Left renal pelvis (tissue), 4 donors: ENCODE measurements at regions not wholly inside any gene's neighbourhood (a gene's known extent, or its start where the extent isn't known, plus 50 kb on each side); places are given as distances from the start of the nearest gene placed in this dataset.

Experiments used
- DNase-seq, 4 donors: peaks; one replicate each; pipeline ENCODE4 v3.0.0-alpha.2; 2013; ENCODE audit warnings: low read depth in 4 of 4, low spot score in 3 of 4

- no peak for DNase-seq
Observed at GRCh38 chr7:119350334-119350733, 922.6 kb upstream of the KCND2 start.

- DNase-seq = no peak
Observed at GRCh38 chr7:119351320-119351719, 921.7 kb upstream of the KCND2 start.

DNA sequence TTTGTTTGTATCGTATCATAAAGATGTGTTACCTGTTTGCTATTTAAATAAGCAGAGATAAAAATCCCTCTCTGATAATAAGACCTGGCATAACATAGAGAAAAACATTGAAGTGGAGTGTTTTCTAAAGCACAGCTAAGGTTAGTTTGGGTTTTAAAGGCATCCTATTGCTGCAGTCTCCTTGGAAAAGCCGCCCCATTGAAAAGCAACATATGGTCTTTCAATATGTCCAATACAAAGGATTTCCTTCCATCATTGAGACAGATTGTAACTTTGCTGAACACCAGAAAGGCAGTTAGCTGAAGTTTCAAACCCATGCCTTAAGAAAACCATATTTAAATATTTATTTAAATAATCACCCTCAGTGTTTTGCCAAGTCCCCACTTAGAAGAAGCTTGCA is 898.5 kb upstream of the KCND2 start:
- DNase-seq = no peak

- DNase-seq = no peak
Observed at GRCh38 chr7:119377861-119378260, 895.1 kb upstream of the KCND2 start.

DNA sequence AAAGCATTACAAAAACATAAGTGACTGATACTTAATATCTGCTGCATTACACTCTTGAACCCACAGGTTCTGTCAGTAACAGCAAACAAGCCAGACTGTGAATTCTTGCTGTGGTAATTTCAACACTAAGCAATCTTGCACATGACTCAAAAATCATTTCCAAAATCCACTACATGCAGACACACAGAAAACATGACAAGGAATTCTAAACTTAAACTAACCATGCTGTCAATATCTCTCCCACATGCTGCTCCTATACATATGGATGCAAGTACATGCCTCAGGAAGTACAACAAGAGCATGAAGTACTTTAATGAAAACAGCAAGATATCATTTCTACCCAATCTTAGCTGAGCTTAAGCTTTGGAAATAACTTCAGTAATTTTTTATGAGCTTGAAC is 890.2 kb upstream of the KCND2 start:
- no peak for DNase-seq

- DNase-seq = no peak
Observed at GRCh38 chr7:119395024-119395423, 878.0 kb upstream of the KCND2 start.

DNA sequence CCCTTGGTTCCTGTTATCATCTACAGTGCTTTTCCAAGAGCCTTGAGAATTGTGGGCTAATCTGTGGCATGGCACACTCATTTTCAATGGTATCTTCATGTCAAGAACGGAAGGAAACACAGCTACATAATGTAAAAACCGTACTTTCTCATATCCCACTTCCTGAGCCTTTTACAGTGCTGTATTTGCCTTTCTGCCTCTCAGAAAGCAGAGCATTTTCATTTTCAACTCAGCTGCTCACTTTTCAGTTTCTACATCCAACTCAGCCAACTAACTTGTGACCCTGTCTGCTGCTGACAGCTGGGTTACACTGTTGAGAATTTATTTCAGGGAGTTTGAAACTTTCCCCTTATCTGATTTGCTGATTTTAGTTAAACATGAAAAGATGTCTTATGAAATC is 875.8 kb upstream of the KCND2 start:
- DNase-seq = no peak

- DNase-seq = no peak
Observed at GRCh38 chr7:119408596-119408995, 864.4 kb upstream of the KCND2 start.

DNA sequence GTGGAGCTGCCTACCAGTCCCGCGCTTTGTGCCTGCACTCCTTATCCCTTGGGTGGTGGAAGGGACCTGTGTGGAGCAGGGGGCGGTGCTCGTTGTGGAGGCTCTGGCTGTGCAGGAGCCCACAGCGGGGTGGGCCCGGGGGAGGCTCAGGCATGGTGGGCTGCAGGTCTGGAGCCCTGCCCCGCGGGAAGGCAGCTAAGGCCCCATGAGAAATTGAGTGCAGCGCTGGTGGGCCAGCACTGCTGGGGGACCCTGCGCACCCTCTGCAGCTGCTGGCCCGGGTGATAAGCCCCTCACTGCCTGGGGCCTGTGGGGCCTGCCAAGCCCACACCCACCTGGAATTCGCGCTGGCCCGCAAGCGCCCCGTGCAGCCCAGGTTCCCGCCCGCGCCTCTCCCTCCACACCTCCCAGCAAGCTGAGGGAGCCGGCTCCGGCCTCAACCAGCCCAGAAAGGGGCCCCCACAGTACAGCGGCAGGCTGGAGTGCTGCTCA is 859.6 kb upstream of the KCND2 start:
- DNase-seq = no peak

GRCh38 chr7:119415682-119416081 is 857.3 kb upstream of the KCND2 start:
- no peak for DNase-seq

GRCh38 chr7:119421657-119422056 is 851.3 kb upstream of the KCND2 start:
- no peak for DNase-seq

- no peak for DNase-seq
Observed at GRCh38 chr7:119436882-119437281, 836.1 kb upstream of the KCND2 start.

GRCh38 chr7:119438315-119438714 is 834.7 kb upstream of the KCND2 start:
- DNase-seq = no peak

- DNase-seq = no peak
Observed at GRCh38 chr7:119439192-119439591, 833.8 kb upstream of the KCND2 start.

DNA sequence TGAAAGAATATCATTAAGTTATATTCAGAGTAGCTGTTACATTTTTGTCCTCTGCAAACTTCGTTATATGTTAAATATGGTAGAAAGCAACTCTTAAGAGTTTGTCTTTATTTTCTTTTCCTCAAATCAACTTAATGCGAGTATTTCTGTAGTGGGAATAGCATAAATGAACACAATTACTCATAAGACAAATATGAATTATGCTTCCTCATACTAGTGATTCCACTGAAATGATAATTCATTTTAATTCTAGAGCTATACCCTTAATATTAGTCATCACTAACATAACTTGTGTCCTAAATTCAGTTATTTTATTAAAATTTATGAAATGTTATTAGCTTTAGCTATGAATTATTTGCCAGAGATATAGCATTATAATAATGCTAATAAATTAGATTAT is 820.6 kb upstream of the KCND2 start:
- no peak for DNase-seq

DNA sequence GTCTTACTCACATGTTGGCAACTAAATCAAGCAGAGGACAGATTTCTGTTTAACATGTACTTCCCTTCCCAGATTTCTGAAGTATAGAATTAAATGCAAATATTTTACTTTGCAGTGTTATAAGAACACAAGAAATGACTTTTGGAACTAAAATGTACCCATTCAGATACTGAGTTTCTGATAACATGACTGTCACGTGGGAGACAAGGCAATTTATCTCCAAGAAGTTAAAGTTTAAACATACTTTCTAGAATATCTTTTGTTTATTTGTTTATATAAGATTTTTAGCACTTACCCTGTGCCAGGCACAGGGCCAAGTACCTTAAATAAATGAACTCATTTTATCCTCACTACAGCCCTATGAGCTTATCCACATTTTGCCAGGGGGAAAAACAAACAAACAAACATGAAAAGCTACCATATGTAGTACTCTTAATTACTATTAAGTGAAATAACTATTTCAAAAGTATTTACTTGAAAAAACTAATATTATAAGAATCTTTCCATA is 807.1 kb upstream of the KCND2 start:
- no peak for DNase-seq

DNA sequence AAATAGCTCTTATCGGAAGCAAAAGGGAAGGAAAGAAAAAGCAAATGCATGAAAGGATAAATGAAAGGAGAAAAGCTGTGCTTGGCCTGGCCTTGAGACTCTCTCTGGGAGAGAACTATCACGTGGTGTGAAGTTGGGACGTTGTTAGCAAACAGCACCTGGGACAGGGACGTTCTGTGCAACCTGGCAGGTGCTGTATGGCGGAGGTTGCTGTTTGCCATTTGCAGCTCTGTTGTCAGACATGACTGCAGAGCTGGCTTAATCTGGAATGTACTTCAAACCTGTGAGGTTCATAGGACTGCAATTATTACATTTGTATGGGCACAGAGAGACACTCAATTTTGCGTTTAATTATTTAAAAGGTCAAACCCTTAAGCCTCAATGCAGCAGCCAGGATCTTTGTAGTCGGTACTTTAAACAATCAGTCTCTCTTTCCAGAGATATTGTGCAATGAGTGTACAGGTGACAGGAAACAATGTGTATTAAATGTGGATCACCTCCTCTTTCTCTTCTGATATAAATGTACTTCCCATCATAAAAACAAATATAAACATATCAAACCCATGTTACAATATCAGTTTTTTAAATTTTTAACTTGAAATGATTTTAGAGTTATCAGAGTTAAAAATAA is 800.5 kb upstream of the KCND2 start:
- no peak for DNase-seq

DNA sequence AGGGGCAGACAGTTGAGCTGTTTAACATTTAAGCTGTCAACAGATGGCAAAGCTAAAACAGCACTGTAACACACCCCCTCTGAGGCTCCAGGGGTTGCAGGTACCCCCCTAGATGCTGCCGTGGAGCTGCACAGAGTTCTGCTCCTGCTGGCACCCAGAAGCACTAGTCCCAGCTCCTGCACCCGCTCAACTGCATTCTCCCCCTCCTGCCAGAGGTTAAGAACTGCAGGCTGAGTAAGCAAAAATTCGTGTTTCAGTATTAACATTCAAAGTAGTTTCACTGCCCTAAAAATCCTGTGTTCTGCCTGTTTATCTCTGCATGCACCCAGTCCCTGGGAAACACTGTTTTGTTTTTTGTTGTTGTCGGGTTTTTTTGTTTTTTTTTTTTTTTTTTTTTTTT is 790.8 kb upstream of the KCND2 start:
- DNase-seq = no peak

GRCh38 chr7:119482671-119483070 is 790.3 kb upstream of the KCND2 start:
- no peak for DNase-seq

- DNase-seq = no peak
Observed at GRCh38 chr7:119483364-119483763, 789.6 kb upstream of the KCND2 start.

DNA sequence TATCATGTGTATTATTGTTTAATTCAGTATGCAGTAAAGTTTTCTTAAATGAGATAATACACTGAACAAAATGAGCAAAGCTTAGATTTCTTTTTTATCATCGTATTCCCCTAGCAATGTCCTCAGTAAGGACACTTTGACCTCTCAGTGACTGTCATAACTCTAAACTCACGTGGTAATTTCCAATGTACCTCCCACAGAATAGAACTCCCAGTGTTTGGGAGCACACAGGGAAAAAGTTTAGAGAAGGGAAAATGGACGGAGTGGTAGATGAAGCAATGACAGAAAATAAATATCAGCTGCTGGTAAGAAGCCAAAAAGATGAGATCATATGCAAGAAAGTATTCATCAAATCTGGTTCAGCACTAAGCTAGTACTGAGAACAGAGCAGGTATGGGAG is 758.6 kb upstream of the KCND2 start:
- no peak for DNase-seq

- no peak for DNase-seq
Observed at GRCh38 chr7:119515214-119515613, 757.8 kb upstream of the KCND2 start.

- no peak for DNase-seq
Observed at GRCh38 chr7:119515962-119516361, 757.0 kb upstream of the KCND2 start.
